ENCODE measurements at regions not wholly inside any gene's neighbourhood (a gene's known extent, or its start where the extent isn't known, plus 50 kb on each side); places are given as distances from the start of the nearest gene placed in this dataset.
"Not testable (repeated sequence)": the region's sequence is repeated elsewhere in the genome, so short reads cannot be mapped to it uniquely, and the experiment has no call there.

GRCh38 chr6:81553216-81553615, 199.3 kb downstream of the TENT5A start:
- Histone ChIP-seq H3K36me3 (ENCODE audit: control insufficient read depth, insufficient read depth, low read length) (no peaks in the 10 kb centered on the region), H3K27me3 (ENCODE audit: control insufficient read depth, insufficient read depth, low read length, poor library complexity, severe bottlenecking) (no peaks in the 10 kb centered on the region), H3K4me1 (ENCODE audit: control insufficient read depth, insufficient read depth, low read length) (no peaks in the 10 kb centered on the region), H3K27ac (ENCODE audit: insufficient read depth, low read depth, low read length, poor library complexity, severe bottlenecking) (no peak overlapping the region), H3K9me3 (ENCODE audit: control insufficient read depth, low read length) (no peaks in the 10 kb centered on the region), H3K4me3 (ENCODE audit: insufficient read depth, low read depth, low read length) (no peak overlapping the region)
- WGBS, 2 experiments, result 94 to 100% methylated on average over 1 to 2 of the region's 2 CpGs

- Histone ChIP-seq H3K36me3 (ENCODE audit: control insufficient read depth, insufficient read depth, low read length) (no peaks in the 10 kb centered on the region), H3K9me3 (ENCODE audit: control insufficient read depth, low read length) (no peaks in the 10 kb centered on the region), H3K27me3 (ENCODE audit: control insufficient read depth, insufficient read depth, low read length, poor library complexity, severe bottlenecking) (no peaks in the 10 kb centered on the region), H3K4me1 (ENCODE audit: control insufficient read depth, insufficient read depth, low read length) (no peaks in the 10 kb centered on the region), H3K27ac (ENCODE audit: insufficient read depth, low read depth, low read length, poor library complexity, severe bottlenecking) (no peak overlapping the region), H3K4me3 (ENCODE audit: insufficient read depth, low read depth, low read length) (no peak overlapping the region)
- WGBS, 2 experiments, result 92 to 100% methylated on average over 1 to 3 of the region's 3 CpGs
Observed at GRCh38 chr6:81552644-81553043, 199.8 kb downstream of the TENT5A start.

GRCh38 chr6:81547149-81547548, 205.3 kb downstream of the TENT5A start:
- WGBS, 2 experiments, result 79 to 97% methylated on average over 1 to 2 of the region's 3 CpGs
- H3K4me1 ChIP-seq (ENCODE audit: control insufficient read depth, insufficient read depth, low read length), result no peaks in the 10 kb centered on the region
- H3K36me3 ChIP-seq (ENCODE audit: control insufficient read depth, insufficient read depth, low read length), result no peaks in the 10 kb centered on the region
- no peak overlapping the region for H3K4me3 ChIP-seq (ENCODE audit: insufficient read depth, low read depth, low read length)
- no peaks in the 10 kb centered on the region for H3K9me3 ChIP-seq (ENCODE audit: control insufficient read depth, low read length)
- H3K27me3 ChIP-seq (ENCODE audit: control insufficient read depth, insufficient read depth, low read length, poor library complexity, severe bottlenecking), result no peaks in the 10 kb centered on the region
- H3K27ac ChIP-seq (ENCODE audit: insufficient read depth, low read depth, low read length, poor library complexity, severe bottlenecking), result no peak overlapping the region

GRCh38 chr6:81534934-81535465, 217.5 kb downstream of the TENT5A start:
- H3K36me3 ChIP-seq (ENCODE audit: control insufficient read depth, insufficient read depth, low read length), result no peaks in the 10 kb centered on the region
- H3K27me3 ChIP-seq (ENCODE audit: control insufficient read depth, insufficient read depth, low read length, poor library complexity, severe bottlenecking), result no peaks in the 10 kb centered on the region
- 94% methylated on average over 2 of the region's 2 CpGs for WGBS, 2 experiments
- no peak overlapping the region for H3K27ac ChIP-seq (ENCODE audit: insufficient read depth, low read depth, low read length, poor library complexity, severe bottlenecking)
- H3K9me3 ChIP-seq (ENCODE audit: control insufficient read depth, low read length), result no peaks in the 10 kb centered on the region
- H3K4me3 ChIP-seq (ENCODE audit: insufficient read depth, low read depth, low read length), result no peak overlapping the region
- H3K4me1 ChIP-seq (ENCODE audit: control insufficient read depth, insufficient read depth, low read length), result no peaks in the 10 kb centered on the region

GRCh38 chr6:81531869-81532561, 220.5 kb downstream of the TENT5A start:
- H3K36me3 ChIP-seq (ENCODE audit: control insufficient read depth, insufficient read depth, low read length), result no peaks in the 10 kb centered on the region
- H3K4me3 ChIP-seq (ENCODE audit: insufficient read depth, low read depth, low read length), result no peak overlapping the region
- H3K4me1 ChIP-seq (ENCODE audit: control insufficient read depth, insufficient read depth, low read length), result no peaks in the 10 kb centered on the region
- no peaks in the 10 kb centered on the region for H3K9me3 ChIP-seq (ENCODE audit: control insufficient read depth, low read length)
- H3K27ac ChIP-seq (ENCODE audit: insufficient read depth, low read depth, low read length, poor library complexity, severe bottlenecking), result no peak overlapping the region
- 96 to 100% methylated on average over 2 to 3 of the region's 3 CpGs for WGBS, 2 experiments
- no peaks in the 10 kb centered on the region for H3K27me3 ChIP-seq (ENCODE audit: control insufficient read depth, insufficient read depth, low read length, poor library complexity, severe bottlenecking)

- Histone ChIP-seq H3K4me3 (ENCODE audit: insufficient read depth, low read depth, low read length) (no peak overlapping the region), H3K4me1 (ENCODE audit: control insufficient read depth, insufficient read depth, low read length) (no peaks in the 10 kb centered on the region), H3K27me3 (ENCODE audit: control insufficient read depth, insufficient read depth, low read length, poor library complexity, severe bottlenecking) (no peaks in the 10 kb centered on the region), H3K36me3 (ENCODE audit: control insufficient read depth, insufficient read depth, low read length) (no peaks in the 10 kb centered on the region), H3K27ac (ENCODE audit: insufficient read depth, low read depth, low read length, poor library complexity, severe bottlenecking) (no peak overlapping the region), H3K9me3 (ENCODE audit: control insufficient read depth, low read length) (no peaks in the 10 kb centered on the region)
- 80 to 85% methylated on average over 1 to 3 of the region's 3 CpGs for WGBS, 2 experiments
Observed at GRCh38 chr6:81517455-81517854, 235.0 kb downstream of the TENT5A start.

- Histone ChIP-seq H3K36me3 (ENCODE audit: control insufficient read depth, insufficient read depth, low read length) (no peaks in the 10 kb centered on the region), H3K4me1 (ENCODE audit: control insufficient read depth, insufficient read depth, low read length) (no peaks in the 10 kb centered on the region), H3K4me3 (ENCODE audit: insufficient read depth, low read depth, low read length) (no peak overlapping the region), H3K27me3 (ENCODE audit: control insufficient read depth, insufficient read depth, low read length, poor library complexity, severe bottlenecking) (no peaks in the 10 kb centered on the region), H3K27ac (ENCODE audit: insufficient read depth, low read depth, low read length, poor library complexity, severe bottlenecking) (no peak overlapping the region), H3K9me3 (ENCODE audit: control insufficient read depth, low read length) (no peaks in the 10 kb centered on the region)
- WGBS, 2 experiments, result 92 to 95% methylated on average over 6 to 7 of the region's 7 CpGs
Observed at GRCh38 chr6:81515562-81516453, 236.7 kb downstream of the TENT5A start.

GRCh38 chr6:81514195-81514594, 238.3 kb downstream of the TENT5A start:
- H3K27me3 ChIP-seq (ENCODE audit: control insufficient read depth, insufficient read depth, low read length, poor library complexity, severe bottlenecking); H3K4me1 ChIP-seq (ENCODE audit: control insufficient read depth, insufficient read depth, low read length); H3K27ac ChIP-seq (ENCODE audit: insufficient read depth, low read depth, low read length, poor library complexity, severe bottlenecking); H3K36me3 ChIP-seq (ENCODE audit: control insufficient read depth, insufficient read depth, low read length); H3K4me3 ChIP-seq (ENCODE audit: insufficient read depth, low read depth, low read length); H3K9me3 ChIP-seq (ENCODE audit: control insufficient read depth, low read length): not testable (repeated sequence)
- 97 to 100% methylated on average over 2 to 3 of the region's 4 CpGs for WGBS, 2 experiments

GRCh38 chr6:81511423-81511822, 241.1 kb downstream of the TENT5A start:
- Histone ChIP-seq H3K27me3 (ENCODE audit: control insufficient read depth, insufficient read depth, low read length, poor library complexity, severe bottlenecking) (no peaks in the 10 kb centered on the region), H3K4me3 (ENCODE audit: insufficient read depth, low read depth, low read length) (no peak overlapping the region), H3K9me3 (ENCODE audit: control insufficient read depth, low read length) (no peaks in the 10 kb centered on the region), H3K4me1 (ENCODE audit: control insufficient read depth, insufficient read depth, low read length) (no peaks in the 10 kb centered on the region), H3K27ac (ENCODE audit: insufficient read depth, low read depth, low read length, poor library complexity, severe bottlenecking) (no peak overlapping the region), H3K36me3 (ENCODE audit: control insufficient read depth, insufficient read depth, low read length) (no peaks in the 10 kb centered on the region)
- WGBS, 2 experiments, result 43 to 50% methylated on average over 1 of the region's 1 CpG

- no peaks in the 10 kb centered on the region for H3K36me3 ChIP-seq (ENCODE audit: control insufficient read depth, insufficient read depth, low read length)
- 100% methylated on average over 1 of the region's 1 CpG; no CpG with 5 or more reads in 1 of the 2 experiments for WGBS, 2 experiments
- H3K4me1 ChIP-seq (ENCODE audit: control insufficient read depth, insufficient read depth, low read length), result no peaks in the 10 kb centered on the region
- H3K27me3 ChIP-seq (ENCODE audit: control insufficient read depth, insufficient read depth, low read length, poor library complexity, severe bottlenecking), result no peaks in the 10 kb centered on the region
- H3K27ac ChIP-seq (ENCODE audit: insufficient read depth, low read depth, low read length, poor library complexity, severe bottlenecking), result no peak overlapping the region
- no peaks in the 10 kb centered on the region for H3K9me3 ChIP-seq (ENCODE audit: control insufficient read depth, low read length)
- no peak overlapping the region for H3K4me3 ChIP-seq (ENCODE audit: insufficient read depth, low read depth, low read length)
Observed at GRCh38 chr6:81495999-81496398, 256.5 kb downstream of the TENT5A start.
